GM18858 (cell line): ENCODE measurements at regions not wholly inside any gene's neighbourhood (a gene's known extent, or its start where the extent isn't known, plus 50 kb on each side); places are given as distances from the start of the nearest gene placed in this dataset.

Source experiments
- ATAC-seq: cut with Tn5 transposase; IDR thresholded peaks from one replicate; pipeline ENCODE4 v1.9.1; 2021; ENCODE audit not compliant: unreplicated experiment

DNA sequence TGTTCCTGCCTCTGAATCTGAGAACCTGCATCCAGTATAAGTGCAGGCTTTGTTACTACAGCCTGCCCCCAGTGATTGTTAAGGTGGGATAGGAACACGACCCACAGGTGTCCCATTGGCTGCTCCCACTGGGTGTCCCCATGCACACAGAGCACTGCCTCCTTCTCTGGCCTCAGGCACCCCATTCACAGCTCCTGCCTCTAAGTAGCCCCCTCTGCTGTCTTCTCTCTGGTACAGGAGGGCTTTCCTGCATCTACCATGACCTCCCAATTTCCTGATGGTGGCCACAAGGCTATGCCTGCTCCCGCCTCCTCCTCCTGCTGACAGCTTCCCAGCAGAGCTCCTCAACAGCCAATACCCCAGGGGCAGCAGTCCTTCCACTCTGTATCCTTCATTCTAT lies 238.6 kb upstream of the TMC3 start:
- ATAC-seq, result no peak

DNA sequence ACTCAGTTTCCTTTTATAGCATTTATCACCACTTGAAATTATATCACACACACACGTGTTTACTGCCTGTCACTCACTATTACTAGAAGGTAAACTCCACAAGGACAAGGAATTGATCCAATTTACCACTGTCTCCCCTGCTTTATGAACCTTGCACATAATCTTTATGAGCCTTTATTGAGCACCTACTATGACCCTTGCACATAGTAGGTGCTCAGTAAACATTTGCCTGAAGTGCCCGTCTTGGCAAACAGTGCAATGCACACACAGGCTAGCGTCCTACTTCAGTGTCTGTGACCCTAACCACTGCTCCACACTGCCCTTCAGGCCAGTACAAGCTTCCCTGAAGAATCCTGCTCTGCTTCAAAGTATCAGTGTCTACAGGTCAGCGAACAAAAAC lies 237.7 kb upstream of the TMC3 start:
- ATAC-seq, result no peak

DNA sequence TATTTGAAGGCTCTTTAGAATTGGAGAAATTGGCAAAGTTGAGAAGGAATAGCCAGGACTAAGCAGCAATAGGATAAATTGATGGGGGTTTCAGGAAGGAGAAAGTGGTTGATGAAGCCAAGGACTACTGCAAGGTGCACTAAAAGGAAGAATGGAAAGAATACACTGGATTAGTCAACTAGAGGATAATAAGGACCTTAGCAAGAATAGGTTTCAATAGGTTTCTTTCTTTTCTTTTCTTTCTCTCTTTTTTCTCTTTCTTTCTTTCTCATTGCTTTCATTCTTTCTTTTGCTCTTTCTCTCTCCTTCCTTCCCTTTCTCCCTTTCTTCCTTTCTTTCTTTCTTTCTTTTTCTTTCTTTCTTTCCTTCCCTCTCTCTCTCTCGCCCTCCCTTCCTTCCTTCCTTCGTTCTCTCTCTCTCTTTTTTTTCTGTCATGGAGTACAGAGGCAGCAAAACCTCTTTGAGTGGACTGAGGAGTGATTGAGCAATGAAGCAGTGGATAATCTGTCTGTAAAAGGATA lies 234.4 kb upstream of the TMC3 start:
- no peak for ATAC-seq

DNA sequence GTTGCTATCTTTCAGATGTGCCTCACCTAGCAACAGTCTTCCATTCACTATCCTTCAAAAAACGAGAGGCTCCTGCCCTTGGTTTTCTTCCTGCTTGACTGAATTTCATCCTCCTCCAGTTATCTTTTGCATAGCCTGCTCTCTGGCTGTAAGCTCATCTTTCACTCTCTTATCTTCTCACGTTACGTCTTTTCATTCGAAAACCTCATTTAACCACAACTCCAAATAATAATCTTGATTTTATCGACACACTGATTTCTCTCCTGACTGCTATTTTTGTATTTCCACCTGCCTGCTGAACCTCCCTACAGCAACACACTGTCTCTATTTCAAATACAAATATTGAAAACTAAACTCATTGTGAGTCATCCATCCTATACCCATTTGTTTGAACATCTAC lies 230.7 kb upstream of the TMC3 start:
- ATAC-seq, result no peak

DNA sequence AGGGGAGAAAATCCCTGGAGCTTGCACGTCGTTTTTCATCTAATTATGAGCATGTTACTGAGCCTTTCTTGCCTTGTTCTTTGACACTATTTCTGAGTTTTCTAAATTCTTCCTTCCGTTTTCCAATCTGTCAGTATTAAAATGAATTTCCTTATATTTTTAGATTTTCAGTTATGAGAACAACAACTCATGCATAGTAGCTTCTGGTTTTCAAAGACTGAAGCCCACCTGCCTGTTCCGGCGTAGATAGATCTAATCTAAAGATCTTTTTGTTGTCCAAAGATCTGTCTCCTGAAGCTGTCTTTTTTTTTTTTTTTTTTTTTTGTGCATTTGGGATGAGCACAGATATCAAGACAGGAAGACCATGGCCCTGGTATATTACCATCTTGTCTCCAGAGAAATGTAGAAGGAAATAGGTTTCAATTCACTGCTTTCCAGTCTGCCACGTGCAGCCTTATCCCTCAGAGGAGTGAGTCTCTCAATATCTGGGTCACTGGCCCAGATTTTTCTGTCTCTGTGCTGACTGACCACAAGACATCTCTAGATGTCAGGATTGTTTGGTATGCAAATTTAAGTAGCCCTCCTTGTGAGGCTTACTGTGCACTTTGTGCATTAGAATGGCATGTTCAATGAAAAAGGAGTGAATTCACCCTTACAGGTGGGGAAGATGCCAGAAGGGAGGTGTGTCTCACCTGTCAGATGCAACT lies 222.3 kb upstream of the TMC3 start:
- ATAC-seq, result no peak

DNA sequence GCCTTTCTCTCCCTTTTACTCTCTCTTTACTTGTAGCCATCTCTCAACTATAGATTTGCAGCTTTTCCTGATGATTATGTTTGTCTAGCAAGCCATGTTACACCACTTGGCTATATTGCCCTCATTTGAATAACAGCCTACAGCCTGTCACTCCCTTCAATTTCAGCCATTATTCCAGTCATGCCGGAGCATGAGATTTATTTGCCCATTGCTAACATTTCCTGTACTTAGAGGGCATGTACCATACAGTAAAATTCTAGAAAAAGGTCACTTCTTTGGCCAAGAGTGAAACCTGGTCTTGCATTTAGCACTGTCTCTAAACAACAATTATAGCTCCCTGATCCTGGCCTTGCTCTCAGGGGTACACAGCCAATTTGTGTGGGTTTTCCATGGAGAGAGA lies 221.7 kb upstream of the TMC3 start:
- no peak for ATAC-seq

DNA sequence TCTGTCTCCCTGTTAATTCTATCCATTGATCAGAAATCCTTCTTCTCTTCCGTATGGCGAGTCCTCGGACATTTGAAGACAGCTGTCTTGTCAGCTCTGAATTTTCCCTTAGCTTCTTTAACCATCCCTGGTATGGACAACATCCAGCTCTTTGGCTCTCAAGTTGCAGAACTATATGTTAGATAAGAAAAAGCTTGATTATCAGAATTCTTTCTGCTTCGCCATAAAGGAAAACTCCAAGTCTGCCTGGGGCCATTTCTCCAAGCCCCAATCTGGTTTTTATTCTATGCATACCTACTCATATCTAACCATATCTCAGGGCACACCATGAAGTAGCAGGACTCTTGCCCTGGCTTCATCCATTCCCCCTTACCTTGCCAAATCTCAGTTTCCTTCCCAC lies 215.7 kb upstream of the TMC3 start:
- ATAC-seq, result no peak

DNA sequence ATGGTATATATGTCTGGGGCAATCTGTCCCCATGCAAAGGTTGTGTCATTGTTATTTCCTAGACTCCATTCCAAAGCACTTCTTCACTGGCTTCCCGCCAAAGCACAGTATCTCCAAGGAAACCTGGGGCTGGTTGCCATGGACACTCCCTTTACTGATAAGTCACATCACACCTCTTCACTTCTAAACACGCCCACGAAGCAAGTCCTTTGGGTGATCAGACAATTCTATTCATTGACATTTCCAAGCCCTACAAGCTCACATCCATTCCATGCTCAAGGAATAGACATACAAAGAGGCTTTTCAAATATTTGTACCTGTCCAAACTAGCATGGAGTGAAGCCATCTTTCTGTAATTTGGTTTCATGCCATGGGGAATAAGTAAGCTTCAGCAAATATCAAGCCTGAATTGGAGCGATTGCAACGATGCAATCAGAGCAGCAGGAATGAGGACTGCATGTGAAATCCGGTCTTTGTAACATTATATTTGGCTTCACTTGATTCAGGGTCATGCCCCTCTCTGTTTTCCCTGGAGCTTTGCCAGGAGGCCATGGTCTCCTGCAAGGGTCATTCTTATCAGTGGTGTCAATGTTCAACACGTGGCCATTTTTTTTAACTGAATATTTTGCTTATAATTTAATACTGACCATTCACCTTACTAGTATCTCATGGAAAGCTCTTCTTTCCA lies 201.6 kb upstream of the TMC3 start:
- no peak for ATAC-seq

DNA sequence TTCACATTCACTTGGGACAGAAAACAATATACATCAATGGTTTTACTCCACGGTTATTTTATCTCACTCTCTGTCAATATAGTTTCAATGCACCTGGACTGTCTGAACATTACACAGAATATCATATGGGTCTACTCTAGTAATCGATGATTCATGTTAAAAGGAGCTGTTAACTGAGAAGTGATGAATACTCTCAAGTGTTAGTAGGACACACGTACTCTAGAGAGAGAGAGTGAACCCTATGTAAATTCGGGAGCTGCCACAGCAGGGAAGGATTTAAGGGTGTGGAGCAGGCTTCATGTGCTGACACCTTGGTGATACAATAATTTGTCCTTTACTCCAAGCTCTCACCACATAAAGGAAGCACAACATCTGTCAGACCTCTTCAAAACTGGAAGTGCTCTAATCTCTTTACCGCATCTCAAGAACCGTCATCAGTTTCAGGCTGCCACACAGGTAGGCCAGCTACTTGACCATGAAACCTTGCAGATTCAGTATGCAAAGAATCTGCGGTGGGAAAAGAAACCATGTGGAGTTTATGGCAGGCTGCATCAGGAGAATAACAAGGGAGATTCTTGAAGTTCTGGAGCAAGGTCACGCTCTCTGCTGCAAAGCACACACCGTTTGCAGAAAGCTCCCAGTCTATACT lies 199.2 kb upstream of the TMC3 start:
- no peak for ATAC-seq

DNA sequence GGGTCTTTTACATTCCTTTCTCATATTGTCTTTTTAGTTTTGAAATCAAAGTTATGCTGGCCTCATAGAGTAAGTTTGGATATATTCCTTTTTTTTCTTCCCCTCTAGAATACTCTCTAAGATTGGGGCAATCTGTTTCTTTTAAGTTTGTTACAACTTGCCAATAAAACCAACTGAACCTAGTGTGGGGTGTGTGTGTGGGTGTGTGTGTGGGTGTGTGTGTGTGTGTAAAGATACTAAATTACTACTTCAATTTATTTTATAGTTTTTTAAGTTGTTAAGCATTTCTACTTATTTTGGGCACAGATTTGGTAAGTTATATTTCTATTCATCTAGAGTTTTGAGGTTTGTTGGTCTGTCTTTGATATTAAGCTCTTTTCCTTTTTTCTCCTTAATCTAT lies 198.2 kb upstream of the TMC3 start:
- no peak for ATAC-seq

DNA sequence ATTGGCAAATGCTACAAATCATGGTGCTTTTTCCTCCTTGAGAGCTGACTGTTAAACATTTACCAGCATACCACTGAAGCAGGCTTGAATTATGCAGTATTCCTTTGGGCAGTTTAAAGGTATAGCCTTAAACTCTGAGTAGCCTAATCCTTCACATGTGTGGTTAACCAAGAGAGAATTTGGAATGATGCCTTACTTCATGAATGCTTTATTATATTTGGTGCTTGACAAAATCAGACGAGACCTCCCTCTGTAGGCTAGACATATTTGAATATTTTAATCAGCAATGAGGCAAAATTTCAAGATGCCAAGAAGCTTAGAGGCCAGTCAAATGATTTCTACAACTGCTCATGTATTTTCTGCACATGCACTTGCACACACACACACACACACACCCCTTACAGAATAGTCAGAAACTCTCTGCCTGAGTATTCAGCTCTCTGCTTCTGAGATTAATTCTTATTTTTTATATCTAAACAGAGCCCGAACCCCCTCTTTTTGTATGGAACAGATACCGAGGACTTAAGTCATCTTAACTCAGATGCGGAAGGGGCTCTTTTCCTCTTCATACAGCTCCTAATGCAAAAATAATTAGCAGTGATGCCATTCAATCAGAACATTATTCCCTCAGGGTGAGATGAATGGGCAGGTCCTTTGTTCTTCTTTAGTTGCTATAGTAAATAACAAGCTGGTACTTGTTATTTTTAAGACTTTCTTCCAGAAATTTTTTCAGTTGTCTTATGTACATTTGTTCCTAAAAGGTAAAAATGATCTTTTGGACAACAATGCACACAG lies 195.5 kb upstream of the TMC3 start:
- no peak for ATAC-seq

DNA sequence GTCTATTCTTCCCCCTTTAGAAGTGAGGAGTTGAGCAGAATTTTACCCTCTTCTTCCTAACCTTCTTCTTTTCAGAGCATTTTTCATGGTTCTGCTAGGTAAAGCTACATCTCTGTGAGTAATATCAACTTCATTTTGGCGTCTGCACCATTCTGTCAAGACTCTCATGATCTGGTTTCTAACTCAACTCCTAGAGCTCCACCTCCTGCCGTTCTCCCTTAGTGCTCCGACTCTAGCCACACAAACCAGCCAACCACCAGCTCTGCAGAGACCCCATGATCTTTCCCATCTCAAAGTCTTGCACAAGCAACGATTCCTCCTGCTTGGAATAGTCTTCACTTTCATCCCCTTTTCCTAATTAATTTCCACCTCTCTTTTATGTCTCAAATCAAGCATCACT lies 193.9 kb upstream of the TMC3 start:
- ATAC-seq, result no peak

DNA sequence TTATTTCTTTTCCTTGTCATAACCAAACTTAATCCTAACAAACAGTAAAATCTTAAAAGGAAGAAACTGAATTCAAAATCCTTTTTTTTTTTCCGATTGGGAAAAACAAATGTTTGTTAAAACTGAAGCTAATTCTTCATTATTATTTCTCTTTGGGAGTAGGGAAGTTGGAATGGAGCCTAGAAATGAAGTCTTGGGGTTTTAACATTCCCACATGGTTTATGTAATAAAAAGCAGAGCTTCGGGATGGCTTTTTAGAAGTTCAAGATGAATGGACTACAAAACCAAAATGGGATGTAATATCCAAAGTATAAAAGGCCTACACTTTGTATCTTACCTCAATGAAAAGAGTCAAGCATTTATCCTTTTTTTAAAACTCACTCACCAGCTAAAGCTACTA lies 189.0 kb upstream of the TMC3 start:
- ATAC-seq, result no peak

DNA sequence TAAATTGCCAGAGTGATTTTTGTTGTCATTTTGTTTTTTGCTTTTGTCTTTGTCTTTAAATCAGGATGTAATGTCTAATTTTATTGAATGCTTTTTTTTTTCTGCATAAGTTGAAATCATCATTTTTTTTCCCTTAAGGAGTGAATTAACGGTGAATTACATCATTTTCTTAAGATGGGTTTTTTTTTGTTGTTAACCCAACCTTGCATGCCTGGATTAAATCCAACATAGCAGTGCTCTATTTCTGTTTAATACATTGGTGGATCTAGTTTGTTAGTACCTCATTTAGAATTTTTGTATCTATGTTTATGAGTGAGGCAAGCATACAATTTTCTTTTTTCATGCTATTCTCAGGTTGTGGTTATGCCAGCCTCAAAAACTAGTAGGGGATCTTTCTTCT lies 186.4 kb upstream of the TMC3 start:
- no peak for ATAC-seq

DNA sequence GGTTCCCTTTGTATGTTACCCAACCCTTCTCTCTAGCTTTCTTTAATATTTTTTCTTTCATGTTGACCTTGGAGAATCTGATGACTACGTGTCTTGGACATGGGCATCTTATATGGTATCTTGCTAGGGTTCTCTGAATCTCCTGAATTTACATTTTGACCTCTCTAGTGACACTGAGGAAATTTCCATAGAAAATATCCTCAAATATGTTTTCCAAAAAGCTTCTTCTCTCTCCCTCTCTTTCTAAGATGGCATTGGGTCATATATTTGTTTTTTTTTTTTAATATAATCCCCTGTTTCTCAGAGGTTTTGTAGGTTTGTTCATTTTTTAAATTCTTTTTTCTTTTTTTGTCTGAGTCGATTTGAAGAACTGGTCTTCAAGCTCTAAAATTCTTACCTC lies 184.0 kb upstream of the TMC3 start:
- no peak for ATAC-seq

DNA sequence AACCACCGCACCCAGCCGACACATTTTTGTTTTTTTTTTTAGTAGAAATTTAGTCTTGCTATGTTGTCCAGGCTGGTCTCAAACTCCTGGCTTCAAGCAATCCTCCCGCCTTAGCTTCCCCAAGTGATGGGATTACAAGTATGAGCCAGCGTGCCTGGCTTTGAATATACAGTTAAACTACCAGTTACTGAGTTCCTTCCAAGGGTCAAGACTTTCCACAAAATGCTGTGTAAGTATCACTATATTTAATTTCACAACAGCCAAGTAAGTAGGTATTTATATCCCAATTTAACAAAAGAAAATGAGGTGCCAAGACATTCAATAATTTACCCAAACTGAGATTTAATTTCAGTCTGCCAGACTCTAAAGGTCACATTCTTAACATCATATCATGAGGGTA lies 181.3 kb upstream of the TMC3 start:
- no peak for ATAC-seq

DNA sequence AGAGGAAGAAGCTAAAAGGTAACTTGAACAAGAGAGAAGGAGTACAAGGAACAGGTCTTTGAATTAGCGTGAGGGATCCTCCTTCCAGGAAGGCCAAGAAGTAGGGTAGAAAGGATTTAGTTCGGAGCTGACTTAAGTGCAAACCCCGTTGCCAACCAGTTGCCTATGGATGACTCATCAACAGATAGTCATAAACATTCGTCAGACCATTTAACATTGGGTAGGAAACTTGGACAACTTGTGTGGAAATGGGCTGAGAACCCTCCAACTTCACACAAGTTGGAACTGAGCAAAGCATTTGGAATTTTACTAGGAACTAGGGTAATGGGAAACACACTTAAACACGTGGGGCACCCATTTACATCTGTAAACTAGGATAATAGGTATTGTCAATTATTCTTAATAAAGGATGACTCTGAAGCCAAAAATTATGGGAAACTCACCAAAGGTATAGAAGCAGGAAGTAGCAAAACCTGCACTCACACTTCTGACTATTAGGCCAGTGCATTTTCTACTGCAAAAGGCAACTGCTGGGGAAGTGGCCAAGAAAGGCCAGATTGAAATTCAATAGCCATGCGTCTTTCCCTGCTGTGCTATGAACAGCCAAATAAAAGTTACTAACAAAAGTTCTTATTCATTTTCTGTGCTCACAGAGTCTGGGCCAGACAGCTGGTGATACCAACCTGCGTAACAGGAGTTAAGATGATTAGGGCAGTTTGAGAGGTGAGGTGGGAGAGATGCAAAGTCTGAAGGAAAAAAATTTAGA lies 174.5 kb upstream of the TMC3 start:
- no peak for ATAC-seq

DNA sequence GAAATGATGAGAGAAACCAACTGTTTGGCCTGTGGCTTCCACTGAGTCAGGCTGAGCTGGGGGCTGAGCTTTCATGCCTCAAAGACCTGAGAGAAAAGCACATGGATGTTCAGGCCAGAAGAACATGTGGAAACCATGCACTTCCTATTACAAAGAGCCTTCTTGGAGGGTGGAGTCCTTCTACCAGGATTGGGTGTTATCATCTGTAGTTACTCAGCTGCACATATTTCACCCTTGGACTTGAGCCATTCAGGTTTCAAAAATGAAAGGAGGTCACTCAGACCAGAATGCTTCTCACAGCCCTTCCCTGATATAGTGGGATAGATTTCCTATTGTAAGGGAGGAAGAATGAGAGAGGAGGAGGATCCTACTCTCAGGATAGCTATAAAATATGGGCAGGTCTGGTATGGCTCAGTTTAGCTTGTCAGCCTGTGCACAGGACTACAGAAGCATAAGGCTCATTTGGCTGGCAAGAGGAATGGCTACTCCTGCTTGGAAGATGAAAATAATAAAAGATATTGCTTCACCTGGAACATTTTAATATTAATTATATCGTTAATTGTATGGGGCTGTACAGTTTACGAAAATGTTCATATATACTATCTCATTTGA lies 173.6 kb upstream of the TMC3 start:
- no peak for ATAC-seq

DNA sequence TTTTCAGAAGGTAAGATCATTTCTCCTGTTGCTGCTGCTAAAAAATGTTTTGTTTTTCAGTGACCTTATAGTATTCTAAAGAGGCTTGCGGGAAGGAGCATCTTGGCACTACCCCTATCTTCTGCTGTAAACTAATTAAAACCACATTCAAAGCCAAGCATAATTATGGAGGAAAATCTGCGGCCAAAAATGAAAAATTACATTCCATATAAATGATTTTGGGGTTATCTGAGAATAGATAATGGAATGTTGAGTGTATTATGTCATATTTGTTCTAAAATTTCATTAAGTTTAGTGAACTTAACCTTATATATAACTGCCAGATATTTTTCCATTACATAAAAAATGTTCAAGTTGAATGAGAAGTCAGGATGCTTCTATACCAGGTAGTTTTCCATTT lies 170.4 kb upstream of the TMC3 start:
- ATAC-seq, result no peak

DNA sequence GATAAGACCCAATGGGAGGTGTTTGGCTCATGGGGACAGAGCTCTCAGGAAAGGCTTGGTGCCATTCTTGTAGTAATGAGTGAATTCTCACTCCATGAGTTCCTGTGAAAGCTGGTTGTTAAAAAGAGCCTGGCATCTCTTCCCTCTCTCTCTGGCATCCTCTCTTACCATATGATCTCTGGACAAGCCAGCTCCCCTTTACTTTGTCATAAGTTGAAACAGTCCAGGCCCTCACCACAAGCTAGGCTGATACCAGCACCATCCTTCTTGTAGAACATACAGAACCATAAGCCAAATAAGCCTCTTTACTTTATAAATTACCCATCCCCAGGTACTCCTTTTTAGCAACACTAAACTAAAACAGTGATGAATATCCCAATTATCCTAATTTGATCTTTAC lies 166.9 kb upstream of the TMC3 start:
- no peak for ATAC-seq
